Mesenchymal stem cell (in vitro differentiated cells and primary cell): ENCODE measurements at regions not wholly inside any gene's neighbourhood (a gene's known extent, or its start where the extent isn't known, plus 50 kb on each side); places are given as distances from the start of the nearest gene placed in this dataset.

Source experiments
- DNase-seq: peaks from one replicate; pipeline ENCODE4 v3.0.0-alpha.2; 2013
- H2AFZ ChIP-seq: one replicate; pipeline ENCODE4 v1.6.1; 2013; ENCODE audit warnings: low read depth, mild to moderate bottlenecking, control low read depth, inconsistent platforms, low read length, moderate library complexity
- H2AK5ac ChIP-seq: 2 replicates; pipeline ENCODE4 v1.6.1; 2013; ENCODE audit warnings: low read length, moderate library complexity, mild to moderate bottlenecking, inconsistent platforms; ENCODE audit not compliant: severe bottlenecking
- H2BK120ac ChIP-seq: one replicate; pipeline ENCODE4 v1.6.1; 2013; ENCODE audit warnings: low read depth, mild to moderate bottlenecking, inconsistent platforms, low read length, moderate library complexity
- H2BK12ac ChIP-seq, 2 experiments: one replicate each; pipeline ENCODE4 v1.6.1; 2013; ENCODE audit warnings: inconsistent platforms in 2 of 2, low read length in 2 of 2, mild to moderate bottlenecking in 2 of 2, moderate library complexity in 2 of 2, control low read depth in 1 of 2
- H2BK15ac ChIP-seq: one replicate; pipeline ENCODE4 v1.6.1; 2013; ENCODE audit warnings: mild to moderate bottlenecking, low read depth, inconsistent platforms; ENCODE audit not compliant: poor library complexity, severe bottlenecking
- H2BK5ac ChIP-seq: 2 replicates; pipeline ENCODE4 v1.6.1; 2013; ENCODE audit warnings: low read depth, mild to moderate bottlenecking, low read length, control low read depth, inconsistent platforms; ENCODE audit not compliant: poor library complexity, severe bottlenecking
- H3K14ac ChIP-seq, 2 experiments: one replicate each; pipeline ENCODE4 v1.6.1; 2013; ENCODE audit warnings: inconsistent platforms in 2 of 2, low read length in 2 of 2, control low read depth in 1 of 2, mild to moderate bottlenecking in 1 of 2, moderate library complexity in 1 of 2
- H3K18ac ChIP-seq, 2 experiments: one replicate each; pipeline ENCODE4 v1.6.1; 2013; ENCODE audit warnings: inconsistent platforms in 2 of 2, low read length in 2 of 2, control low read depth in 1 of 2, low read depth in 1 of 2, mild to moderate bottlenecking in 1 of 2
- H3K23ac ChIP-seq, 2 experiments: one replicate each; pipeline ENCODE4 v1.6.1; 2013; ENCODE audit warnings: inconsistent platforms in 2 of 2, low read length in 2 of 2, mild to moderate bottlenecking in 2 of 2, moderate library complexity in 2 of 2, control low read depth in 1 of 2
- H3K27ac ChIP-seq: 2 replicates; pipeline ENCODE4 v1.5.1; 2013; ENCODE audit warnings: mild to moderate bottlenecking, moderate library complexity, low read length, control low read depth, inconsistent platforms; ENCODE audit not compliant: poor library complexity, severe bottlenecking
- H3K27me3 ChIP-seq, 2 experiments: 2 replicates each; pipeline versions ENCODE4 v1.6.1 to v1.7.0; 2013; ENCODE audit warnings: low read length in 2 of 2, mild to moderate bottlenecking in 2 of 2, moderate library complexity in 2 of 2, control low read depth in 1 of 2, inconsistent platforms in 1 of 2; ENCODE audit not compliant: control insufficient read depth in 1 of 2, insufficient read depth in 1 of 2
- H3K36me3 ChIP-seq, 2 experiments: 2 replicates each; pipeline versions ENCODE4 v1.6.1 to v1.7.0; 2013; ENCODE audit warnings: low read length in 2 of 2, control low read depth in 1 of 2, inconsistent platforms in 1 of 2, low read depth in 1 of 2, mild to moderate bottlenecking in 1 of 2; ENCODE audit not compliant: insufficient read depth in 2 of 2, control insufficient read depth in 1 of 2
- H3K4ac ChIP-seq, 2 experiments: one replicate each; pipeline ENCODE4 v1.6.1; 2013; ENCODE audit warnings: inconsistent platforms in 2 of 2, low read length in 2 of 2, mild to moderate bottlenecking in 2 of 2, moderate library complexity in 2 of 2, control low read depth in 1 of 2, low read depth in 1 of 2
- H3K4me1 ChIP-seq: 2 replicates; pipeline ENCODE4 v1.6.1; 2013; ENCODE audit warnings: low read depth, low read length, control low read depth; ENCODE audit not compliant: control insufficient read depth, insufficient read depth
- H3K4me2 ChIP-seq: 2 replicates; pipeline ENCODE4 v1.6.1; 2013; ENCODE audit warnings: low read length, mild to moderate bottlenecking, inconsistent platforms; ENCODE audit not compliant: poor library complexity, severe bottlenecking
- H3K4me3 ChIP-seq, 2 experiments: 2 replicates each; pipeline versions ENCODE4 v1.5.1 to v1.7.0; 2013; ENCODE audit warnings: low read length in 2 of 2, mild to moderate bottlenecking in 2 of 2, control low read depth in 1 of 2, low read depth in 1 of 2; ENCODE audit not compliant: insufficient read depth in 1 of 2
- H3K79me1 ChIP-seq: replicated peaks from 2 replicates; pipeline ENCODE4 v1.6.1; 2013; ENCODE audit warnings: mild to moderate bottlenecking, control low read depth, low read length, inconsistent platforms; ENCODE audit not compliant: poor library complexity, severe bottlenecking
- H3K9ac ChIP-seq: 2 replicates; pipeline ENCODE4 v1.7.0; 2013; ENCODE audit warnings: mild to moderate bottlenecking, low read length, moderate library complexity
- H3K9me3 ChIP-seq: 2 replicates; pipeline ENCODE4 v1.7.0; 2013; ENCODE audit warnings: mild to moderate bottlenecking, low read length; ENCODE audit not compliant: control insufficient read depth
- H4K8ac ChIP-seq: one replicate; pipeline ENCODE4 v1.6.1; 2013; ENCODE audit warnings: inconsistent platforms, mild to moderate bottlenecking, low read length, moderate library complexity
- H4K91ac ChIP-seq: one replicate; pipeline ENCODE4 v1.6.1; 2013; ENCODE audit warnings: mild to moderate bottlenecking, low read length, inconsistent platforms
- WGBS: methylation state at CpG from one replicate; pipeline ENCODE4 v1.1.7; 2013; ENCODE audit warnings: mixed read lengths; 5-methylcytosine and 5-hydroxymethylcytosine counted together

DNA sequence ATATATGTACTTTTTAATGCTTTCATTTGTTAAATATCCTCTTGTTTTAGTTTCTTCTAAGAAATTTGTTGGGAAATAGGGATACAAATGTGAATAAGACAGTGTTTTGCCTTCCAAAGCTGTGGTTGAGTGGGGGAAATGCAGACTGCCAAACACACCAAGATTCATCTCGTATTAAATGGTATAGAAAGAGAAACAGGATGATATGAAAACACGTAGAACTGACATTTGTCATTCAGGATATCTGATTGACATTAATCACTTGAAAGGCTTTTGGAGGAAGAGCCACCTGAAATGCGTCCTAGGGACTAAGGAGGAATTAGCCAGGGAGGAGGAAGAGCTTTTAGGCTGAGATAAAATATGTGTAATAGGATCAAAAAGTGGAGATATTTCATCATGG lies 287.4 kb upstream of the SEMA3C start:
- no peak overlapping the region for H2AK5ac ChIP-seq
- no peak overlapping the region for H3K14ac ChIP-seq
- H3K4ac ChIP-seq: no peak overlapping the region
- WGBS: 97% methylated on average over 3 of the region's 3 CpGs
- H3K9me3 ChIP-seq: no peaks in the 10 kb centered on the region
- H3K9ac ChIP-seq: no peak overlapping the region
- H3K27ac ChIP-seq: no peak overlapping the region
- no peak overlapping the region for H2BK15ac ChIP-seq
- H4K8ac ChIP-seq: no peak overlapping the region
- H3K4me2 ChIP-seq: no peak overlapping the region
- no peaks in the 10 kb centered on the region for H3K4me1 ChIP-seq
- no peak for DNase-seq
- no peaks in the 10 kb centered on the region for H3K36me3 ChIP-seq
- H3K79me1 ChIP-seq: no peaks in the 10 kb centered on the region
- H3K23ac ChIP-seq: no peak overlapping the region
- no peak overlapping the region for H2BK120ac ChIP-seq
- H4K91ac ChIP-seq: no peak overlapping the region
- no peak overlapping the region for H2BK12ac ChIP-seq
- H2AFZ ChIP-seq: no peak overlapping the region
- no peaks in the 10 kb centered on the region for H3K27me3 ChIP-seq
- no peak overlapping the region for H3K18ac ChIP-seq
- H2BK5ac ChIP-seq: no peak overlapping the region
- H3K4me3 ChIP-seq: no peak overlapping the region

DNA sequence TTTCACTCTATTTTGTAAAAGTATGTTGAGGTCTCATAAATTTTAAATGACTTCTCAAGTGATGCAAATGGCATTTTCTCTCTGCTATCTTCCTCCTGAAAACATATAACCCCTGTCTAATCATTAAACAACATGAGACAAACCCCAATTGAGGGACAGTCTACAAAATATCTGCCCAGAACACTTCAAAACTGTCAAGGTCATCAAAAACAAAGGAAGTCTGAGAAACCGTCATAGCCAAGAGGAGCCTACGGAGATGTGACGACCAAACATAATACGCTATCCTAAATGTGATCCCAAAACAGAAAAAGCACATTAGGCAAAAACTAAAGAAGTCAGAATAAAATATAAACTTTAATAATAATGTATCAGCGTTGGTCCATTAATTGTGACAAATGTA lies 282.3 kb upstream of the SEMA3C start:
- Histone ChIP-seq H2AFZ (no peak overlapping the region), H2BK15ac (no peak overlapping the region), H2AK5ac (no peak overlapping the region), H3K4me3 (no peak overlapping the region), H3K27ac (no peak overlapping the region), H2BK12ac (no peak overlapping the region), H3K9me3 (no peaks in the 10 kb centered on the region), H2BK5ac (no peak overlapping the region), H2BK120ac (no peak overlapping the region), H3K79me1 (no peaks in the 10 kb centered on the region), H3K4me2 (no peak overlapping the region), H3K4me1 (no peaks in the 10 kb centered on the region), H3K14ac (no peak overlapping the region), H3K36me3 (no peaks in the 10 kb centered on the region), H3K9ac (no peak overlapping the region), H3K23ac (no peak overlapping the region), H3K27me3 (no peaks in the 10 kb centered on the region), H3K18ac (no peak overlapping the region), H4K8ac (no peak overlapping the region), H3K4ac (no peak overlapping the region), H4K91ac (no peak overlapping the region)
- WGBS: 100% methylated on average over 1 of the region's 5 CpGs
- DNase-seq: no peak

DNA sequence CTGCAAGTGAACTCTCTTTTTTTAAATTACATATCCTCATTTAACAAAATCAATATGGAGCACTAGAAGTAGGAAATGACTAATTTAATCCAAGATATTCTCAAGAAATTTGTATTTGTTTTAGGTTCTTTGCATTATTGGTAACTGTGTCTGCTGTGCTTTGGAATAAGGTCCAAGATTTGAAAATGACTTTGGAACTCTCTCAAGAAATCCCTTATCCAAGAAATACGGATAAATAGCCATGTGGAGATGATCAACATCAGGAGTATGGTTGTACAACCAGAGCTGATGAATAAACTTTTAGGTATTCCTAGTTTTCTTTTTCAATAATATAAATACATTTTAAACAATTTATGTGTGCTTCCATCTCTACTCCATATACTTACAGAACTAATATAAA lies 279.9 kb upstream of the SEMA3C start:
- Histone ChIP-seq H3K79me1 (no peaks in the 10 kb centered on the region), H4K91ac (no peak overlapping the region), H2AFZ (no peak overlapping the region), H3K4me1 (peaks cover 2% of the 10 kb centered on the region), H2AK5ac (no peak overlapping the region), H2BK15ac (no peak overlapping the region), H3K9me3 (no peaks in the 10 kb centered on the region), H3K23ac (no peak overlapping the region), H2BK5ac (no peak overlapping the region), H3K18ac (no peak overlapping the region), H3K4me3 (no peak overlapping the region), H3K36me3 (no peaks in the 10 kb centered on the region), H4K8ac (no peak overlapping the region), H3K14ac (no peak overlapping the region), H3K27ac (no peak overlapping the region), H3K4ac (no peak overlapping the region), H2BK120ac (no peak overlapping the region), H3K4me2 (no peak overlapping the region), H2BK12ac (no peak overlapping the region), H3K9ac (no peak overlapping the region), H3K27me3 (no peaks in the 10 kb centered on the region)
- no CpG with 5 or more reads among the region's 1 CpG for WGBS
- no peak for DNase-seq

DNA sequence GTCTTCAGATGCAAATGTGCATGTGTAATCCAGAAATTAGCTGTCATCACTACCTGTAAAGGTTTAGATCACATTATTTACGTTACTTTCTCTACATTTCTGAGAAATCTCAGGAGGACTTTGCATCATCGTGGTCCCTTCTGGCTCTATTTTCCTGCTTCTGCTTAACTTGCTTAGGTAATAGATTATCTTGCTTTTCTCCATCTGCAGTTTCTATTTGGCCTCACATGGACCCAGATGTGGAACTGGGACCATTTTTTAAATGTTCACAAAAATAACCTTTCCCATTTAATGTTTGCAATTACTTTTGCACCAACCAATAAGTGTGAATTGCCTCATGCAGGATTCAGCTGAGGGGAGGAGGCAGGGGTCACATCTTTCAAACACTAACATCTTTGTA lies 278.4 kb upstream of the SEMA3C start:
- Histone ChIP-seq H3K4ac (no peak overlapping the region), H3K18ac (no peak overlapping the region), H4K8ac (no peak overlapping the region), H2BK5ac (no peak overlapping the region), H3K14ac (no peak overlapping the region), H3K4me3 (no peak overlapping the region), H3K4me2 (no peak overlapping the region), H3K9me3 (no peaks in the 10 kb centered on the region), H3K9ac (no peak overlapping the region), H3K4me1 (peaks cover 2% of the 10 kb centered on the region), H2BK120ac (no peak overlapping the region), H2BK15ac (no peak overlapping the region), H3K79me1 (no peaks in the 10 kb centered on the region), H3K23ac (no peak overlapping the region), H4K91ac (no peak overlapping the region), H3K27ac (no peak overlapping the region), H3K27me3 (no peaks in the 10 kb centered on the region), H2AK5ac (no peak overlapping the region), H2AFZ (no peak overlapping the region), H3K36me3 (no peaks in the 10 kb centered on the region), H2BK12ac (no peak overlapping the region)
- 94% methylated on average over 2 of the region's 2 CpGs for WGBS
- no peak for DNase-seq
